ENCODE measurements at regions not wholly inside any gene's neighbourhood (a gene's known extent, or its start where the extent isn't known, plus 50 kb on each side); places are given as distances from the start of the nearest gene placed in this dataset.

- TF ChIP-seq CTCF (IDR thresholded peaks at IDR 0.05) (no peak), POLR2A (IDR thresholded peaks at IDR 0.05) (no peak)
Measured at GRCh38 chr4:71906096-71906495, 122.2 kb upstream of the GC start.

All from heart left ventricle (tissue), 13 donors.